ENCODE measurements at regions not wholly inside any gene's neighbourhood (a gene's known extent, or its start where the extent isn't known, plus 50 kb on each side); places are given as distances from the start of the nearest gene placed in this dataset.

DNA sequence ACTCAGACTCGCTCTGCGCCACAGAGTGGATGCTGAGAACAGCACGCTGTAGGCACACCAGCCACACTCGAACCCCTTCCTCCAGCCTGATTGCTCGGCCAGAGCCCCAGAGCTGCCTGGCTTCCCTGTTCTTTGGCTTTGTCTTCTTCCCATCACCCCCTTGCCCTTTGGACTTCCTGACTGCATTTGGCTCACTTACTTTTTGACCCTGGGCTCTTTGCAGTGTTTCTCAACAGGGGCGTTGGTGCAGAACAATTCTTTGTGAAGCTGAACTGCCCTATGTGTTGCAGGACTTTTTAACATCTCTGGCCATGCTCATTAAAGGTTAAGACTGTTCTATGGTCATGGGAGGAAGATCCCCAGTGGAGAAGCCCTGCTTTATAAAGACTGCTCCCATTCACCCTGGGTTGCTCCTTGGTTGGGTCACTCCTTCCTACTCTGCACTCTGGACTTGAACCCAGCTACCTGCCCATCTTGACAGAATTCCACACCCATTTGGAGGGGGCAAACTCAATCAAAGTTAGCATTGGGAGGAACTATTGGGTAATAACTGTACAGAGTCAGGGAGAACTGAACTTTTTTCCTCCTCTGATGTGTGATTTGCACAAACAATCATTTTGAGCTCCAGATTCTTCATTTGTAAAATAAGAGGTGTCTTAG is 127.7 kb upstream of the PLEKHG7 start:
- no peak overlapping the region for H3K9ac ChIP-seq (ENCODE audit: low read length)
- H4K20me1 ChIP-seq (ENCODE audit: insufficient read depth, low read length), result no peaks in the 10 kb centered on the region
- TF ChIP-seq CTCF (IDR thresholded peaks at IDR 0.05; ENCODE audit: low read length) (no peak), EZH2phosphoT487 (IDR thresholded peaks at IDR 0.05; ENCODE audit: low read length) (no peak), EZH2 (optimal IDR thresholded peaks at IDR 0.05; ENCODE audit: low read depth, low read length) (no peak)

GRCh38 chr12:92574051-92574783 is 128.6 kb upstream of the PLEKHG7 start:
- H3K4me1 ChIP-seq (ENCODE audit: low read length), result 0 out of 2 replicates have a peak, but pooled peaks cover 3% of the 10 kb centered on the region

More for the DNA sequence above, 127.7 kb upstream of the PLEKHG7 start:
- Histone ChIP-seq H3K9me2 (replicated peaks; ENCODE audit: insufficient read depth, low read length) (no peaks in the 10 kb centered on the region), H3K4me1 (ENCODE audit: low read length) (0 out of 2 replicates have a peak, but pooled peaks cover under 1% of the 10 kb centered on the region), H3K4me2 (ENCODE audit: low read depth, low read length) (no peak overlapping the region), H2AFZ (ENCODE audit: low read length) (no peak overlapping the region), H3K36me3 (replicated peaks; ENCODE audit: insufficient read depth, low read length) (no peaks in the 10 kb centered on the region), H3K79me2 (ENCODE audit: low read length) (no peaks in the 10 kb centered on the region), H3K4me3 (ENCODE audit: low read length) (no peak overlapping the region), H3K27ac (ENCODE audit: low read length) (no peak overlapping the region), H3K27me3 (replicated peaks; ENCODE audit: insufficient read depth, low read length) (no peaks in the 10 kb centered on the region), H3F3A (ENCODE audit: insufficient read depth, low read length) (no peaks in the 10 kb centered on the region), H3K9me3 (replicated peaks; ENCODE audit: insufficient read depth, low read length) (no peaks in the 10 kb centered on the region)
- no peak for DNase-seq

DNA sequence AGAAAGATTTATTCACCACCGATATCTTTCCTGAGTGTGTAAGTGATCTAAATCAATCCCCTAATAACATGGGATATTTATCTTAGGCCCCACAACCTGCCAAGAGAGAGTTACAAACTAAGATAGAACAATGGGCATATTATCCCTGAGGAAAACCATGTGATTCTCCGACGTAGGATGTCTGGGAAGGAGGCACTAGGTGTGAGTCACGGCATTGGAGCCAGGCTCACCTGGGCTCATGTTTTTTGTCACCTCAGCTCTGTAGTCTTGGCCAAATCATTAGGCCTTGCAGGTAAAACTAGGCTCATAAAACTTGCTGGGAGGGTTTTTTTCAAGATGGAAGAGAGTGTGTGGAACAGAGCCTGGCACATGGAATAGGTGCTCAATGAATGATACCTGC is 129.7 kb upstream of the PLEKHG7 start:
- Histone ChIP-seq H3K36me3 (replicated peaks; ENCODE audit: insufficient read depth, low read length) (no peaks in the 10 kb centered on the region), H2AFZ (ENCODE audit: low read length) (no peak overlapping the region), H3K4me2 (ENCODE audit: low read depth, low read length) (no peak overlapping the region), H3K9me2 (replicated peaks; ENCODE audit: insufficient read depth, low read length) (no peaks in the 10 kb centered on the region), H3K4me1 (ENCODE audit: low read length) (0 out of 2 replicates have a peak, but pooled peaks cover 8% of the 10 kb centered on the region), H3K9me3 (replicated peaks; ENCODE audit: insufficient read depth, low read length) (no peaks in the 10 kb centered on the region), H3K27me3 (replicated peaks; ENCODE audit: insufficient read depth, low read length) (no peaks in the 10 kb centered on the region), H3K27ac (ENCODE audit: low read length) (no peak overlapping the region), H3K4me3 (ENCODE audit: low read length) (no peak overlapping the region), H4K20me1 (ENCODE audit: insufficient read depth, low read length) (no peaks in the 10 kb centered on the region), H3K79me2 (ENCODE audit: low read length) (no peaks in the 10 kb centered on the region), H3K9ac (ENCODE audit: low read length) (no peak overlapping the region), H3F3A (ENCODE audit: insufficient read depth, low read length) (no peaks in the 10 kb centered on the region)
- DNase-seq, result no peak
- no peak for TF ChIP-seq EZH2 (optimal IDR thresholded peaks at IDR 0.05; ENCODE audit: low read depth, low read length)
- TF ChIP-seq EZH2phosphoT487 (IDR thresholded peaks at IDR 0.05; ENCODE audit: low read length), result no peak
- no peak for TF ChIP-seq CTCF (IDR thresholded peaks at IDR 0.05; ENCODE audit: low read length)

More at GRCh38 chr12:92574051-92574783, 128.6 kb upstream of the PLEKHG7 start:
- Histone ChIP-seq H3F3A (ENCODE audit: insufficient read depth, low read length) (no peaks in the 10 kb centered on the region), H3K79me2 (ENCODE audit: low read length) (no peaks in the 10 kb centered on the region), H3K27ac (ENCODE audit: low read length) (no peak overlapping the region), H3K27me3 (replicated peaks; ENCODE audit: insufficient read depth, low read length) (no peaks in the 10 kb centered on the region), H2AFZ (ENCODE audit: low read length) (no peak overlapping the region), H3K4me3 (ENCODE audit: low read length) (no peak overlapping the region), H4K20me1 (ENCODE audit: insufficient read depth, low read length) (no peaks in the 10 kb centered on the region), H3K9ac (ENCODE audit: low read length) (no peak overlapping the region), H3K9me3 (replicated peaks; ENCODE audit: insufficient read depth, low read length) (no peaks in the 10 kb centered on the region), H3K9me2 (replicated peaks; ENCODE audit: insufficient read depth, low read length) (no peaks in the 10 kb centered on the region), H3K36me3 (replicated peaks; ENCODE audit: insufficient read depth, low read length) (no peaks in the 10 kb centered on the region), H3K4me2 (ENCODE audit: low read depth, low read length) (no peak overlapping the region)
- TF ChIP-seq EZH2 (optimal IDR thresholded peaks at IDR 0.05; ENCODE audit: low read depth, low read length) (no peak), CTCF (IDR thresholded peaks at IDR 0.05; ENCODE audit: low read length) (peak; percentile 32)
- no peak for DNase-seq
